Stomach (tissue), 8 donors: ENCODE measurements at regions not wholly inside any gene's neighbourhood (a gene's known extent, or its start where the extent isn't known, plus 50 kb on each side); places are given as distances from the start of the nearest gene placed in this dataset.

Source experiments
- DNase-seq, 2 donors: peaks; one replicate each; pipeline versions ENCODE4 v3.0.0 to v3.0.0-alpha.2; 2013 to 2019
- H3K27ac ChIP-seq, 5 donors: fragments of 200-600 bp in 4 of 5; sonication (generic) in 4 of 5; one replicate each; pipeline ENCODE4 v1.5.1; 2013 to 2019; ENCODE audit warnings: mild to moderate bottlenecking in 1 of 5, moderate library complexity in 1 of 5
- H3K27me3 ChIP-seq, 3 donors: fragments of 200-600 bp; sonication (generic); one replicate each; pipeline ENCODE4 v1.5.1; 2017 to 2019; ENCODE audit warnings: mixed run types in 1 of 3
- H3K36me3 ChIP-seq, 4 donors: fragments of 200-600 bp; sonication (generic); 1 replicate in 3 of 4; 2 replicates in 1 of 4; pipeline ENCODE4 v1.5.1; 2016 to 2019
- H3K4me1 ChIP-seq, 4 donors: fragments of 200-600 bp; sonication (generic); one replicate each; pipeline ENCODE4 v1.5.1; 2016 to 2019
- H3K4me3 ChIP-seq, 4 donors: fragments of 200-600 bp; sonication (generic) in 3 of 4; one replicate each; pipeline ENCODE4 v1.5.1; 2016 to 2019; ENCODE audit warnings: mild to moderate bottlenecking in 1 of 4
- H3K9me3 ChIP-seq, 4 donors: fragments of 200-600 bp; sonication (generic); one replicate each; pipeline ENCODE4 v1.5.1; 2016 to 2019
- EP300 ChIP-seq: sonication (generic); formaldehyde crosslinking; IDR thresholded peaks from one replicate; pipeline ENCODE4 v1.6.1; 2017; ENCODE audit warnings: antibody characterized with exemption
- POLR2A ChIP-seq, 4 donors: fragments of 450-650 bp; IDR thresholded peaks; one replicate each; pipeline ENCODE4 v1.6.1; 2016; ENCODE audit warnings: antibody characterized with exemption in 4 of 4, control low read depth in 2 of 4, mild to moderate bottlenecking in 1 of 4, moderate library complexity in 1 of 4
- POLR2AphosphoS5 ChIP-seq, 3 donors: sonication (generic); formaldehyde crosslinking; IDR thresholded peaks; one replicate each; pipeline ENCODE4 v1.6.1; 2016; ENCODE audit warnings: antibody characterized with exemption in 3 of 3
- WGBS, 5 donors: extraction: QIAGEN DNeasy Blood & Tissue Kit in 3 of 5; methylation state at CpG; one replicate each; pipeline versions ENCODE4 v1.1.5 to v1.1.7; 2013 to 2018; 5-methylcytosine and 5-hydroxymethylcytosine counted together
- intact Hi-C: fragments of 100-400 bp; cut with DNase I; formaldehyde crosslinking; loops from one replicate; pipeline ENCODE4 v1.15.1; 2023; ENCODE audit warnings: low total_unique reads
- TF ChIP-seq, protein P1 (sequence below), 7 experiments: fragments of 450-650 bp in 4 of 7; fragments of 200-600 bp in 3 of 7; sonication (generic) in 3 of 7; IDR thresholded peaks; one replicate each; pipeline ENCODE4 v1.5.1; 2016 to 2019; ENCODE audit warnings: antibody characterized with exemption in 7 of 7, control low read depth in 2 of 7, mild to moderate bottlenecking in 1 of 7
- donor health status: healthy with polysubstance abuse.
- donor health status: Bipolar disorder and iron deficiency.
- donor health status: healthy.

- no peak overlapping the region for H3K4me3 ChIP-seq
- no peaks in the 10 kb centered on the region for H3K27me3 ChIP-seq
- no peak overlapping the region for H3K27ac ChIP-seq
- no peak for TF ChIP-seq POLR2A (IDR thresholded peaks at IDR 0.05)
- no peak for TF ChIP-seq POLR2AphosphoS5 (IDR thresholded peaks at IDR 0.05)
- TF ChIP-seq, protein P1, sequence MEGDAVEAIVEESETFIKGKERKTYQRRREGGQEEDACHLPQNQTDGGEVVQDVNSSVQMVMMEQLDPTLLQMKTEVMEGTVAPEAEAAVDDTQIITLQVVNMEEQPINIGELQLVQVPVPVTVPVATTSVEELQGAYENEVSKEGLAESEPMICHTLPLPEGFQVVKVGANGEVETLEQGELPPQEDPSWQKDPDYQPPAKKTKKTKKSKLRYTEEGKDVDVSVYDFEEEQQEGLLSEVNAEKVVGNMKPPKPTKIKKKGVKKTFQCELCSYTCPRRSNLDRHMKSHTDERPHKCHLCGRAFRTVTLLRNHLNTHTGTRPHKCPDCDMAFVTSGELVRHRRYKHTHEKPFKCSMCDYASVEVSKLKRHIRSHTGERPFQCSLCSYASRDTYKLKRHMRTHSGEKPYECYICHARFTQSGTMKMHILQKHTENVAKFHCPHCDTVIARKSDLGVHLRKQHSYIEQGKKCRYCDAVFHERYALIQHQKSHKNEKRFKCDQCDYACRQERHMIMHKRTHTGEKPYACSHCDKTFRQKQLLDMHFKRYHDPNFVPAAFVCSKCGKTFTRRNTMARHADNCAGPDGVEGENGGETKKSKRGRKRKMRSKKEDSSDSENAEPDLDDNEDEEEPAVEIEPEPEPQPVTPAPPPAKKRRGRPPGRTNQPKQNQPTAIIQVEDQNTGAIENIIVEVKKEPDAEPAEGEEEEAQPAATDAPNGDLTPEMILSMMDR (IDR thresholded peaks at IDR 0.05) = no peak
- no peak for TF ChIP-seq EP300
- no peaks in the 10 kb centered on the region for H3K36me3 ChIP-seq
- H3K4me1 ChIP-seq = no peaks in the 10 kb centered on the region
- intact Hi-C loops = no loop called here
- no peaks in the 10 kb centered on the region for H3K9me3 ChIP-seq
- no peak for DNase-seq
- WGBS, 5 donors = 68 to 79% (median 70%) methylated on average over 3 of the region's 3 CpGs
Observed at GRCh38 chr5:110965773-110966581, 105.5 kb upstream of the TSLP start.

GRCh38 chr5:110968246-110969005 lies 103.1 kb upstream of the TSLP start:
- TF ChIP-seq POLR2A (IDR thresholded peaks at IDR 0.05) (no peak), POLR2AphosphoS5 (IDR thresholded peaks at IDR 0.05) (no peak)
- TF ChIP-seq, protein P1 (IDR thresholded peaks at IDR 0.05) = no peak
- no peaks in the 10 kb centered on the region for H3K9me3 ChIP-seq
- H3K27me3 ChIP-seq = no peaks in the 10 kb centered on the region
- H3K4me1 ChIP-seq = no peaks in the 10 kb centered on the region
- H3K4me3 ChIP-seq = no peak overlapping the region
- H3K36me3 ChIP-seq = no peaks in the 10 kb centered on the region
- DNase-seq = no peak
- intact Hi-C loops = no loop called here
- WGBS, 5 donors = 54 to 62% (median 57%) methylated on average over 4 of the region's 4 CpGs
- no peak overlapping the region for H3K27ac ChIP-seq

DNA sequence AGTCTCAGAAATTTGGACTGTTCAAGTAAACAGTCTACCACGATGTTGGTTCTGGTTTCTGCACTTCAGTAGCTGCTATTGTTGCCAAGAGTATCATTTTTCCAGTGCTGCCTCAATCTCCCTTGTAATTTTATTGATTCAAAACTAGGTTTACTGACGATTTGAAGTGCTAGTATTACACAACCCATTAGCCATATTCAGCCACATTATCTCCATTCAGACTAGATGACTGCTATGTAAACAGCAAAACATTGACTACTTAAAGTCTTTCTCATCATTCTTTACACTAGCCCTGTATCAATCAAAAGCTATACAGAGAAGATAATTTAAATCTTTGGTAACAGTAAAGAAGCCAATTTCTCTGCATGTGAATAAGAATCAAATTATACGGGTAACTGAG lies 102.0 kb upstream of the TSLP start:
- Histone ChIP-seq H3K36me3 (no peaks in the 10 kb centered on the region), H3K4me1 (no peaks in the 10 kb centered on the region), H3K27ac (no peak overlapping the region), H3K27me3 (no peaks in the 10 kb centered on the region), H3K9me3 (no peaks in the 10 kb centered on the region), H3K4me3 (no peak overlapping the region)
- WGBS, 5 donors = 41 to 49% (median 45%) methylated on average over 3 of the region's 3 CpGs
- intact Hi-C loops = no loop called here
- no peak for DNase-seq
- TF ChIP-seq, protein P1 (IDR thresholded peaks at IDR 0.05) = no peak
- TF ChIP-seq POLR2AphosphoS5 (IDR thresholded peaks at IDR 0.05) (no peak), EP300 (no peak), POLR2A (IDR thresholded peaks at IDR 0.05) (no peak)

- Histone ChIP-seq H3K9me3 (peaks cover 0 to 8% (median 0%) of the 10 kb centered on the region in 4 donors), H3K4me3 (no peak overlapping the region), H3K4me1 (no peaks in the 10 kb centered on the region), H3K36me3 (no peaks in the 10 kb centered on the region), H3K27me3 (no peaks in the 10 kb centered on the region), H3K27ac (no peak overlapping the region)
- intact Hi-C loops = no loop called here
- WGBS, 5 donors = 38 to 61% (median 56%) methylated on average over 2 of the region's 2 CpGs
- no peak for DNase-seq
- TF ChIP-seq POLR2A (IDR thresholded peaks at IDR 0.05) = no peak
- TF ChIP-seq, protein P1 (IDR thresholded peaks at IDR 0.05) = no peak
- no peak for TF ChIP-seq POLR2AphosphoS5 (IDR thresholded peaks at IDR 0.05)
Observed at GRCh38 chr5:110973510-110973909, 98.0 kb upstream of the TSLP start.
